Effector memory CD8-positive, alpha-beta T cell (primary cell): ENCODE measurements at regions not wholly inside any gene's neighbourhood (a gene's known extent, or its start where the extent isn't known, plus 50 kb on each side); places are given as distances from the start of the nearest gene placed in this dataset.

Source experiments
- ATAC-seq: fragments of 150-1000 bp; cut with Tn5 transposase; replicated peaks from 2 replicates; pipeline ENCODE4 v1.10.0; 2021; ENCODE audit warnings: mild to moderate bottlenecking, moderate library complexity
- DNase-seq, 3 experiments: peaks; one replicate each; pipeline ENCODE4 v3.0.0; 2021
- H3K27ac Mint-ChIP-seq, 2 donors: one replicate each; pipeline ENCODE4 v1.8.0; 2022; ENCODE audit warnings: mild to moderate bottlenecking in 2 of 2, mixed read lengths in 2 of 2, moderate library complexity in 2 of 2
- H3K27me3 Mint-ChIP-seq, 2 donors: one replicate each; pipeline ENCODE4 v1.8.0; 2022; ENCODE audit warnings: mixed read lengths in 2 of 2
- H3K36me3 Mint-ChIP-seq: one replicate; pipeline ENCODE4 v1.8.0; 2022; ENCODE audit warnings: mild to moderate bottlenecking, moderate library complexity, mixed read lengths; ENCODE audit not compliant: insufficient read depth
- H3K4me1 Mint-ChIP-seq, 2 donors: one replicate each; pipeline ENCODE4 v1.8.0; 2022; ENCODE audit warnings: low read depth in 2 of 2, mixed read lengths in 2 of 2
- H3K4me3 Mint-ChIP-seq, 2 donors: one replicate each; pipeline ENCODE4 v1.8.0; 2022; ENCODE audit warnings: mild to moderate bottlenecking in 2 of 2, mixed read lengths in 2 of 2, moderate library complexity in 2 of 2
- H3K9me3 Mint-ChIP-seq, 2 donors: one replicate each; pipeline ENCODE4 v1.8.0; 2022; ENCODE audit warnings: mixed read lengths in 2 of 2

GRCh38 chrX:110421500-110422455 is 63.1 kb downstream of the RTL9 start:
- H3K27ac Mint-ChIP-seq = no peak overlapping the region
- no peaks in the 10 kb centered on the region for H3K9me3 Mint-ChIP-seq
- no peaks in the 10 kb centered on the region for H3K36me3 Mint-ChIP-seq
- peaks cover 0 to 1% of the 10 kb centered on the region in 2 donors for H3K4me1 Mint-ChIP-seq
- H3K27me3 Mint-ChIP-seq = peaks cover 0 to 6% of the 10 kb centered on the region in 2 donors
- ATAC-seq (no peak), DNase-seq (no peak)
- no peak overlapping the region for H3K4me3 Mint-ChIP-seq

GRCh38 chrX:110425222-110426154 is 66.8 kb downstream of the RTL9 start:
- Mint-ChIP-seq H3K27me3 (peaks cover 0 to 23% of the 10 kb centered on the region in 2 donors), H3K9me3 (no peaks in the 10 kb centered on the region), H3K4me1 (peaks cover 0 to 1% of the 10 kb centered on the region in 2 donors), H3K36me3 (no peaks in the 10 kb centered on the region), H3K27ac (no peak overlapping the region), H3K4me3 (no peak overlapping the region)
- ATAC-seq (no peak), DNase-seq (no peak)

- H3K4me3 Mint-ChIP-seq = no peak overlapping the region
- DNase-seq = no peak
- no peaks in the 10 kb centered on the region for H3K9me3 Mint-ChIP-seq
- peaks cover 0 to 18% of the 10 kb centered on the region in 2 donors for H3K27me3 Mint-ChIP-seq
- no peak for ATAC-seq
- H3K27ac Mint-ChIP-seq = no peak overlapping the region
- H3K4me1 Mint-ChIP-seq = peaks cover 0 to 1% of the 10 kb centered on the region in 2 donors
- H3K36me3 Mint-ChIP-seq = no peaks in the 10 kb centered on the region
These were observed 67.5 kb downstream of the RTL9 start for GRCh38 chrX:110426155-110426504.

GRCh38 chrX:110427076-110427475 is 68.4 kb downstream of the RTL9 start:
- H3K36me3 Mint-ChIP-seq = no peaks in the 10 kb centered on the region
- DNase-seq (no peak), ATAC-seq (no peak)
- no peaks in the 10 kb centered on the region for H3K9me3 Mint-ChIP-seq
- no peak overlapping the region for H3K27ac Mint-ChIP-seq
- H3K4me3 Mint-ChIP-seq = no peak overlapping the region
- H3K4me1 Mint-ChIP-seq = peaks cover 0 to 1% of the 10 kb centered on the region in 2 donors
- peaks cover 5 to 26% of the 10 kb centered on the region in 2 donors for H3K27me3 Mint-ChIP-seq

GRCh38 chrX:110428144-110428543 is 69.5 kb downstream of the RTL9 start:
- H3K9me3 Mint-ChIP-seq = no peaks in the 10 kb centered on the region
- H3K4me3 Mint-ChIP-seq = no peak overlapping the region
- H3K27me3 Mint-ChIP-seq = peaks cover 5 to 36% of the 10 kb centered on the region in 2 donors
- H3K27ac Mint-ChIP-seq = no peak overlapping the region
- no peaks in the 10 kb centered on the region for H3K36me3 Mint-ChIP-seq
- ATAC-seq = no peak
- H3K4me1 Mint-ChIP-seq = no peaks in the 10 kb centered on the region
- no peak for DNase-seq

- no peak for ATAC-seq
- Mint-ChIP-seq H3K4me3 (no peak overlapping the region), H3K36me3 (no peaks in the 10 kb centered on the region), H3K4me1 (no peaks in the 10 kb centered on the region), H3K9me3 (no peaks in the 10 kb centered on the region), H3K27ac (no peak overlapping the region), H3K27me3 (peaks cover 16 to 53% of the 10 kb centered on the region in 2 donors)
- DNase-seq = no peak
These were observed 71.8 kb downstream of the RTL9 start for GRCh38 chrX:110430293-110431076.

- Mint-ChIP-seq H3K27ac (no peak overlapping the region), H3K4me3 (no peak overlapping the region), H3K9me3 (no peaks in the 10 kb centered on the region), H3K36me3 (no peaks in the 10 kb centered on the region), H3K27me3 (peaks cover 16 to 58% of the 10 kb centered on the region in 2 donors), H3K4me1 (no peaks in the 10 kb centered on the region)
- DNase-seq (no peak), ATAC-seq (no peak)
These were observed 73.7 kb downstream of the RTL9 start for GRCh38 chrX:110432091-110432905.

- H3K27me3 Mint-ChIP-seq = peaks cover 16 to 53% of the 10 kb centered on the region in 2 donors
- no peaks in the 10 kb centered on the region for H3K9me3 Mint-ChIP-seq
- no peak overlapping the region for H3K4me3 Mint-ChIP-seq
- H3K4me1 Mint-ChIP-seq = no peaks in the 10 kb centered on the region
- no peak overlapping the region for H3K27ac Mint-ChIP-seq
- H3K36me3 Mint-ChIP-seq = no peaks in the 10 kb centered on the region
- ATAC-seq (no peak), DNase-seq (no peak)
These were observed 74.2 kb downstream of the RTL9 start for GRCh38 chrX:110432906-110433215.

- no peak overlapping the region for H3K27ac Mint-ChIP-seq
- H3K4me3 Mint-ChIP-seq = no peak overlapping the region
- no peaks in the 10 kb centered on the region for H3K36me3 Mint-ChIP-seq
- ATAC-seq (no peak), DNase-seq (no peak)
- H3K27me3 Mint-ChIP-seq = peaks cover 21 to 53% of the 10 kb centered on the region in 2 donors
- no peaks in the 10 kb centered on the region for H3K4me1 Mint-ChIP-seq
- no peaks in the 10 kb centered on the region for H3K9me3 Mint-ChIP-seq
These were observed 76.5 kb downstream of the RTL9 start for GRCh38 chrX:110435196-110435595.

- Mint-ChIP-seq H3K4me3 (no peak overlapping the region), H3K9me3 (no peaks in the 10 kb centered on the region), H3K36me3 (no peaks in the 10 kb centered on the region), H3K27ac (no peak overlapping the region), H3K27me3 (peaks cover 21 to 53% of the 10 kb centered on the region in 2 donors), H3K4me1 (no peaks in the 10 kb centered on the region)
- no peak for DNase-seq
- ATAC-seq = no peak
These were observed 77.9 kb downstream of the RTL9 start for GRCh38 chrX:110436523-110436922.

GRCh38 chrX:110437686-110438085 is 79.0 kb downstream of the RTL9 start:
- ATAC-seq (no peak), DNase-seq (no peak)
- Mint-ChIP-seq H3K9me3 (no peaks in the 10 kb centered on the region), H3K4me1 (no peaks in the 10 kb centered on the region), H3K4me3 (no peak overlapping the region), H3K27ac (no peak overlapping the region), H3K36me3 (no peaks in the 10 kb centered on the region), H3K27me3 (peaks cover 25 to 53% of the 10 kb centered on the region in 2 donors)

- ATAC-seq (no peak), DNase-seq (no peak)
- H3K4me3 Mint-ChIP-seq = no peak overlapping the region
- no peaks in the 10 kb centered on the region for H3K9me3 Mint-ChIP-seq
- no peaks in the 10 kb centered on the region for H3K36me3 Mint-ChIP-seq
- no peak overlapping the region for H3K27ac Mint-ChIP-seq
- no peaks in the 10 kb centered on the region for H3K4me1 Mint-ChIP-seq
- H3K27me3 Mint-ChIP-seq = peaks cover 17 to 43% of the 10 kb centered on the region in 2 donors
These were observed 81.6 kb downstream of the RTL9 start for GRCh38 chrX:110440016-110440805.
